ENCODE measurements at regions not wholly inside any gene's neighbourhood (a gene's known extent, or its start where the extent isn't known, plus 50 kb on each side); places are given as distances from the start of the nearest gene placed in this dataset. TPM values are rescaled to one million over a fixed set of nuclear protein-coding genes. Genes with fewer than 3 reads are reported as not detected.

DNA sequence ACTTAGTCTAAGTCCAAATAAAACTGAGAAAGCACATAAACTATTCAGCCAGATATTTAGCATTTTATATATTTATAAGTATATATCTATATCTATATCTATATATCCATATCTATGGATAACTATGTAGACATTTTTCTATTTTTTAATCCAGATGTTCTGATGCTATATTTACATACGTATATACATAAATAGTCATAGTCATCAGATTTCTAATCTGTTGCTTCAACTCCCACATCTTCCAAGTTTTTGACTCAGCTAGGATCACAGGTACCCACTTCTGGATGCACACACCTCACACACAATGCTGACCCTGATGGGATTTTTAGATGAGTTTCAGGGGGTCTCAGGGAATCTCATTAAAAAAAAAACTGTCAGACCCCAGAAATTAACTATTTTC lies 52.2 kb upstream of the ZC3H11B start:
- H3K4me3 ChIP-seq (ENCODE audit: low read depth, low read length), result no peak overlapping the region
- no peak for TF ChIP-seq CTCF (IDR thresholded peaks at IDR 0.05; ENCODE audit: insufficient read depth, low read depth, low read length)
- DNase-seq (ENCODE audit: low read depth), result no peak

GRCh38 chr1:219664310-219665029 lies 51.6 kb upstream of the ZC3H11B start:
- H3K4me3 ChIP-seq (ENCODE audit: low read depth, low read length), result no peak overlapping the region
- TF ChIP-seq CTCF (IDR thresholded peaks at IDR 0.05; ENCODE audit: insufficient read depth, low read depth, low read length), result no peak
- no peak for DNase-seq (ENCODE audit: low read depth)

Small RNA genes lying in the stretch of these regions (small RNA-seq; reads per million reads assigned to genes)
- not detected for gene RNA5SP76

Measured in fibroblast of villous mesenchyme (primary cell).